GM21390 (cell line): ENCODE measurements at regions not wholly inside any gene's neighbourhood (a gene's known extent, or its start where the extent isn't known, plus 50 kb on each side); places are given as distances from the start of the nearest gene placed in this dataset.

Experiments used
- ATAC-seq: cut with Tn5 transposase; IDR thresholded peaks from one replicate; pipeline ENCODE4 v1.9.1; 2021; ENCODE audit not compliant: unreplicated experiment

GRCh38 chr2:236689393-236689700 lies 119.7 kb downstream of the ACKR3 start:
- no peak for ATAC-seq

GRCh38 chr2:236689981-236690380 lies 120.4 kb downstream of the ACKR3 start:
- ATAC-seq, result no peak

- no peak for ATAC-seq
Observed at GRCh38 chr2:236690726-236691125, 121.1 kb downstream of the ACKR3 start.

GRCh38 chr2:236691799-236692167 lies 122.2 kb downstream of the ACKR3 start:
- no peak for ATAC-seq

- no peak for ATAC-seq
Observed at GRCh38 chr2:236692937-236693336, 123.3 kb downstream of the ACKR3 start.

GRCh38 chr2:236693531-236693930 lies 123.9 kb downstream of the ACKR3 start:
- ATAC-seq, result no peak

- no peak for ATAC-seq
Observed at GRCh38 chr2:236694146-236694888, 124.7 kb downstream of the ACKR3 start.

- ATAC-seq, result no peak
Observed at GRCh38 chr2:236696834-236697233, 127.2 kb downstream of the ACKR3 start.

GRCh38 chr2:236698016-236698627 lies 128.5 kb downstream of the ACKR3 start:
- ATAC-seq, result no peak

GRCh38 chr2:236700703-236701102 lies 131.1 kb downstream of the ACKR3 start:
- ATAC-seq, result no peak

GRCh38 chr2:236702657-236703372 lies 133.2 kb downstream of the ACKR3 start:
- ATAC-seq, result no peak

GRCh38 chr2:236703373-236703709 lies 133.7 kb downstream of the ACKR3 start:
- no peak for ATAC-seq

GRCh38 chr2:236703906-236704305 lies 134.3 kb downstream of the ACKR3 start:
- ATAC-seq, result no peak

GRCh38 chr2:236704887-236705286 lies 135.3 kb downstream of the ACKR3 start:
- no peak for ATAC-seq

- no peak for ATAC-seq
Observed at GRCh38 chr2:236705295-236706105, 135.9 kb downstream of the ACKR3 start.

- ATAC-seq, result no peak
Observed at GRCh38 chr2:236706288-236706687, 136.7 kb downstream of the ACKR3 start.

GRCh38 chr2:236706803-236707202 lies 137.2 kb downstream of the ACKR3 start:
- no peak for ATAC-seq

GRCh38 chr2:236711440-236711839 lies 141.8 kb downstream of the ACKR3 start:
- ATAC-seq, result no peak

GRCh38 chr2:236712304-236712703 lies 142.7 kb downstream of the ACKR3 start:
- no peak for ATAC-seq

GRCh38 chr2:236712961-236713673 lies 143.5 kb downstream of the ACKR3 start:
- no peak for ATAC-seq

- no peak for ATAC-seq
Observed at GRCh38 chr2:236714080-236714479, 144.5 kb downstream of the ACKR3 start.
